Activated gamma-delta T cell treated with anti-CD3 and anti-CD28 coated beads, Interleukin-2, amount 50 U/mL, for 16 hours (primary cell): ENCODE measurements at regions not wholly inside any gene's neighbourhood (a gene's known extent, or its start where the extent isn't known, plus 50 kb on each side); places are given as distances from the start of the nearest gene placed in this dataset.
"Not testable (repeated sequence)": the region's sequence is repeated elsewhere in the genome, so short reads cannot be mapped to it uniquely, and the experiment has no call there.

Experiments used
- DNase-seq: peaks from one replicate; pipeline ENCODE4 v3.0.0-alpha.2; 2020; ENCODE audit warnings: low read depth

DNA sequence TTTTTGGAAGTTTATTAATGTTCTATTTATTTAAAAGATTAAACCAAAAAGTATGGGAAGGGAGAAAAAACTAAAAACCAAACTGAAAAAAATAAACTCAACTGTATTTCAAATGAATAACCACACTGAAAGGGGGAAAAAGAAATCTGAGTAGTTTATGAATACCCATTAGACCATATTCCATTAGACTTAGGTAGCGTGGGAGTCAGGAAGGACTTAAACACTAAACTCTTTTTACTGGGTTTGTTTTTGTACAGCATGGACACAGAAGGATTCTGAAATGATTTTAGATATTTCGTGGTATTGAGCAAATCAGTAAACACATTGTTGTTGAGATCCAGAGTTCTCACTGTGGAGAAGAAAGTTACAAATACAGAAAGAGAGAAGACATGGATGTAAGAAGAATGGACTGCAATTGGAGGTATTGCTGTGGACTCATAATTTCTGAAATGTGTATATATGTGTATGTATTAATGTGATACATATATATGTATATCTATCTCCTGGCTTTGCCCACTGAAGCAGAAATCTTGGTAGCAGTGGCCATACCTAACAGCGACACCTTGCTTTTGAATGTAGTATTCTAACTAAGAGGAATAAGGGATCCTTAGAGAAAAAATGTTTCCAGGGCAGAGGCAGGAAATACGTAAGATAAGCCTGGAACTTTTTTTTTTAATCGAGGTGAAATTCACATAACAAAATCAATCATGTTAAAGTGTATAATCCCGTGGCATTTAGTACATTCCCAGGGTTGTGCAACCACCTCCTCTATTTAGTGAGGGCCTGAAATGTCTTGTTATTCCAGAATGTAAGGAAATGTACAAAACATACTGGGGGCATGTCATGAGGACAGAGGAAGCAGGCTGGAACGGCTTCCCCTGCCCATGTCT is 228.8 kb downstream of the SMARCA2 start:
- no peak for DNase-seq

DNA sequence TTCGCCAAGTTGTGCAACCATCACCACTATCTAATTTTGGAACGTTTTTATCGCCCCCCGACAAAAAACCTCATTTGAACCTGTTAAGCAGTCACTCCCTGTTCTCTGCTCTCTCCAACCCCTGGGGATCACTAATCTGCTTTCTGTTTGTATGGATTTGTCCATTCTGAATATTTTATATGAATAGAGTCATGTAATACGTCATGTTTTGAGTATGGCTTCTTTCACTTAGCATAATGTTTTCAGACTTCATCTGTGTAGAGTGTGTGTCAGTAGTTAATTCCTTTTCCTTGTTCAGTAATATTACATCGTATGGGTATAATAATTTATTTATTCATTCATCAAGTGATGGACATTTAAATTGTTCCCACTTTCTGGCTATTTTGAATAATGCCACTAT is 232.2 kb downstream of the SMARCA2 start:
- no peak for DNase-seq

DNA sequence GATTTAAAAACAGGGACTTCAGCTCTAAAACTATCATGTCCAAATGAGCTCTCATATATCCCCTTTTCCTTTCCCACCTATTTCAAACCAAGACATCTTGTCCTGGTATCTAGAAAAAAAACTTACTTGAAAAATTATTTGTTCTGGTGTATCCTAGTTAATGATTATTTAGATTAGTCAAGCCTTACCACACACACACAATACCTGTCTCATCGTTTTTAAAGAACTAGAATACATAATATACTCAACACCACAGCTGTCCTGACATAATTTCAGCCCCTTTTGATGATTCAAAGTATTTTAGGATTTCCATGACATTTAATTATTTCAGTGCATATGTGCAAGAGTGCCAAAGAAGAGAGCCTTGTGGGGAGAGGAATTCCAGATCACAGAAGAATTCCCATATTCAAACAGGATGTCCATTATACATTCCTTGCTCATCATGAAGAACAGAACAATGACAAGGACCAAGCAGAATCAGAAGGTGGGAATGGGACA is 233.7 kb downstream of the SMARCA2 start:
- no peak for DNase-seq

DNA sequence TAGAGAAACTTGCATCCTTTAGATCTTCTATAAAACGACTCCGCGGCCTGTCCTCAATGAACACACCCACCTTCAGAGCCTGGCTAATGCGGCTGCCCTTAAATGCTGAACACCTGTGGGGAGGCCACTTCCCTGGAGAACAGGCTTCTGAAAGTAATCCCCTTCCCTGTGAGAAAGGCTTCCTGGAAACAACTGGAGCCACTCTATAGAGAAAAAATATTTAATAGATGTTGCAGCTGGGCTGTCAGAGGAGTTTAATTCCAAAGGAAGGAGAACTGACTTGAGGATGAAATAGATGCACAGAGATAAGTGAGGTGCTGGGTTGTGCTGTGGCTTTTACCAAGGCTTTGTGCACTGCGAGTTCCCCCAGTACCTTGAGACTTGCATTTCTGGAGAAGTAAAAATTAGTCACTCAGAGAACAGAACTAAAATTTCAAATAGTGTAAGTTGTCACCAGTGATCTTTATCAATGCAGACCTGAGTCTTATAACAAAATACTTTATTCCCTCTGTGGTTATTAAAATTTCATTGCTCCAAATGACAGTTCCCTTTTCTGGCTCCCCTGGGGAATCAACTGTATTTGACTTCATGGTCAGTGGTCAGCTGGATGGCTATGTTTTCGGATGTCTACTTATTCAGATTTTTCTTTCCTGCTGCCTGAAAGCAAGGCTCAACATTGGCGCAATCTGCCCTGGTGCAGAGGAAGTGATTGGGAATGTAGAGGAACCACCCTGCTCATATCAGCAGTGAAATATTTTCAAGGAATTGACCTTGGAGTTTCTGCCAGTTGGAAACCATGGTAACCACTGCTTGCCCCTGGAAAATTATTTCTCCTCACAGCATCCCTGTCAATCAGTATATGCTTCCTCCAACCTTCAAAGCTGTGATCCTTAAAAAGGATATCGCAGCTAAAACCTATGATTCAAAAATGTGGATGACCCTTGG is 238.8 kb downstream of the SMARCA2 start:
- no peak for DNase-seq

DNA sequence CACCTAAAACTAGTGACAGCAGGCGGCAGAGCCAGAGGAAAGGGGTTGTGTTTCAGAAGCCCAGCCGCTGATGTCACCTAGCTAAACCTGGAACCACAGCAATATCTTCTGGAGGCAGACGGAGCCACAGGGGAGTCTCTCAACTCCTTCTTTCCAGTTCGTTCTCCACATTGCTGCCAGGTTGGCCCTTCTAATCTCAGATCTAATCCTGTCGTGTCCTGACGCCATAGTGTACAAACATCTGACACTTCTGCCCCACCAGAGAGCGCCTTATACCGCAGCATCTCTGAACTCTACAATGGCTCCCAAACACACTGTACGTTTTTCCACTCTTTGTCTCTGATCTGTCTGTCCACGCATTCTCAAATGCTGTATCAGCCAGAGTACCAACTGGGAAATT is 240.0 kb downstream of the SMARCA2 start:
- DNase-seq: no peak

DNA sequence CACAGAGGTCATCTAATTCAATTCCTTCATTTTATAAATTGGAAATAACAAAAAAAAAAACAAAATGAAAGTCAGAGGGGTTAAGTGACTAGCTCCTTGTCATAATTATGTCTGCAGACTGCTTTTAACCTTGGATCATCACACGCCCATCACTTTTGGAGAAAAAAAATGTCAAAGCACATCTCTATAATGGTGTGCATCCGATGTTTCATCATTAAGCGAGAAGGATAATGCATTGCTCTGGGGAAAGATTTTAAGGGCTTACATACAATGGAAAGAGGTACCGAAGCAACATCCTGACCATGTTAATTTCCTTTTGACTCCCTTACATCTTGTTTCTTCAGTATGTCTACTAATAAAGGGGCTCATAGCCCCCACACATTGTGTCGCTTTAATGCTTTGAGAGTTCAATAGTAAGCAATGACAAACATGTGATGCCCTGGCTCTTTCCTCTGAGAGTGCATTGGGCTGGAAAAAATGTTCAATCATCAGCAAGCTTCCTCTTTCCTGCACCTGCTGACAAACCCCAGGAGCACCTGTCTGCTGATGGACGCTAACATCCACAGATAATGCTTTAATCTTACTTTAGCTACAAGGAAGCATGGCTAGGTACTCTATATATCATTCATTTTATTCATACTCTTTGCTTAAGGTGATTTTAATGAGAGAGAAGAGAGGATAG is 242.2 kb downstream of the SMARCA2 start:
- DNase-seq: no peak

DNA sequence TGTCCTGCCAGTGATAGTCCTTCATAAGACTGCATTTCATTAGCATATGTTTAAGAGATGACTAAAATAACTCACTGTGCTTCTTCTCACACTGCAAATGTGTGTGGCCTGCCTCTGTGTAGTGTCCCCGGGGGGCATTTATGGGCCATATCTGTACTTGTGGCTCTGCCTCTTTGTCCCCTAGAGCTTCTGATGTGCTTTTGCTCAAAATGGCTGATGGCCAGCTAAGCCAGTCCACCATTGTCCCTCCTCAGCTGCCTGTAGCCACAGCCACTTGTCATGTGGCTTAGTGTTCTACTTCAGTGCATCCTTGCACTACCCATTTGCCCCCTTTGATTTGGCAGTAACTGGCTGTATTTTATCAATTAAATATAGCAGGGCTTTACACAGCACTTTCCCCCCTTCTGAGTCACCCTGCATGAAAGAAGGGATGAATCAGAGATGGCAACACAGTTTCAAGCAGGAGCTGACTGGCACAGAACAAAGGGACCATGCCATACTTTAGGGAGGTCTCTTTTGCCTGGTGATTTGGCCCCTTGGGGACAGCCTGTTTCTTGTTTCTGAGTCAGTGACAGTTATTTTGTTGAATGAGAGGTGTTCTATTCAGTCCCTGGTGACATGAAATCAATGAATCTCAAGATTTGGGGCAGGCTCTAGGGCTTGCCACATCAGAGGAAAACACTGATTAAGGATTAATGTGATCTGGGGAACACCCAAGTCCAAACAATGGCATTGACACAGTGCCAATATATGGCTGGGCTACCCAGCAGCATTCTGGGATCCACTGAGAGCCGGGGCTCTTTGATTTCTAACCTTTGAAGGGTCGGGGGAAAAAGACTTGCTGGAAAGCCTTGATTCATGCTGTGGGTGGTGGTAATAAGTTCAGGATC is 245.5 kb downstream of the SMARCA2 start:
- DNase-seq: no peak

DNA sequence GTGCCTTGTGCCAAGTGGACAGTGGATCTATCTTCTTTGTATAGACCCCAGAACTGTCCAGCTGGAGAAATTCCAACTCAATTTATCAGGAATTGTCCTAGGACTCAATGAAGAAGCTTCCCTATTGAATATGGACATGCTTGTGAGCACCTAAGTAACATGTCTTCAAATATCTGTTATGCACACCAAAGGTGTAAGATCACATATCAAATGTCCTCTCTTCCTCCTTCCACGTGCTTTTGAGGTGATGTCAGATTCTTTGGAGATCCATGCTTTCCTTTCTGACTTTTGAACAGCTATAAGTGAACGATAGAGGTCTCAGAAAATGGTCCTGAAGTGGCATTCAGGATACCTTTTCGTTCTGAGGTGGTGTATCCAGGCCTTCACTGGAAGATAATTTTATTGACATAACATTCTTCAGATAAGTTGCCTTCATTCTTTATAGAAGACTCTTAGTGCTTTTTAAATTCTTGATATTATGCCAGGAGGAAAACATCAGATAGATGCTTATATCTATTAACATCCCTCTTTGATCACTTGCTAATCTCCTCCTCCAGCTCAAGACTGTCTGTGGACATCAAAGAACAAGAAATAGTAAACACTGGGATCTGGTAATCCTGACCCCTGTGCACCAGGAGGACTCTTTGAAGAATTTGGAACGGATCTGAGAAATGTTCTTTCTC is 246.4 kb downstream of the SMARCA2 start:
- DNase-seq: no peak

DNA sequence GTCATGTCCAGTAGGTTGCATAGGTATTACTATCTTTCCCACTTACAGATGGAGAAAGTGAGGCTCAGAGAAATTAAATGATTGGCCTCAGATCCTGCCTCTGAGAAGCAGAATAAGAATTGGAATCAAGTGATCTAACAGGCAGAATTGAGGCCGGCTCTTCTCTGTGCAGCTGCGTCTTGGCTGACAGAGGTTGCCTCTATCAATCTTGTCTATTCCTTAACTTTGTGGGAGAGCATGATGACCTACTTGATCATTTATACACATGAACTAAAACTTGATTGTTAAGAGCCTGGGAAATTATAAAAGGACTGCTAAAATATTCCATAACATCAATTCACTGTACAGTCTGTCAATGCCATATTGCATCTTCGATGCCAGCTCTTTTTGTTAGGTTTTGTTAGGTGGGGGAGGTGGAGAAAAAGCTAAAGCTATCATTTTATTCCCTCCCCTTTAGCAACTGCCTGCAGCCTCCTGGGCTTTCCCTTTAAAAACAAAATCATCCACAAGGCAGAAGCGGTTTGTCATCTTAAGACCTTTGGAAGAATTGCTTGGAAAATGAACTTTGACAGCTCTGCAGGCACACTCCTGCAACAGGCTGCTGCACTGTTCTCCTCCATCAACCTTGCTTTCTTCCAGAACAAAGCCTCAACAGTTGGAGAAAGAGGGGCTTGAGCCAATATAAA is 247.4 kb downstream of the SMARCA2 start:
- no peak for DNase-seq

DNA sequence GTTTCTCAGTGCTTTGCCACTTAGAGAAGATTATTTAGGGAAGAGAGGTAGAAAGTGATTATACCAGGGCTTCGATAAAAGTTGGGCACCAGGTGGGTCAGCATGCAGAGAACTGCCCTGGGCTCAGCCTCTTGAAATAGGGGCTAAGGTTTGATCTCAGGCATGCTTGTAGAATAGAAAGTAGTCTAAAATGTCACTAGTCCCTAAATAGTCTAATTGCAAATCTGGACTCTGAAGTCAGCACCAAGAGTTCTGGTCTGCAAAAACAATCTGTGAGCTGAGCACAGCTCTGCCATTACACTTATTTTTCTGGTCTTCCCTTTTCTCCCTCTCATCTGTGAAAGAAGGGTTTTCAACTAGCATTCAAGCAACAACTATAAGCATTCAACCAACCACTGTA is 248.0 kb downstream of the SMARCA2 start:
- DNase-seq: no peak

DNA sequence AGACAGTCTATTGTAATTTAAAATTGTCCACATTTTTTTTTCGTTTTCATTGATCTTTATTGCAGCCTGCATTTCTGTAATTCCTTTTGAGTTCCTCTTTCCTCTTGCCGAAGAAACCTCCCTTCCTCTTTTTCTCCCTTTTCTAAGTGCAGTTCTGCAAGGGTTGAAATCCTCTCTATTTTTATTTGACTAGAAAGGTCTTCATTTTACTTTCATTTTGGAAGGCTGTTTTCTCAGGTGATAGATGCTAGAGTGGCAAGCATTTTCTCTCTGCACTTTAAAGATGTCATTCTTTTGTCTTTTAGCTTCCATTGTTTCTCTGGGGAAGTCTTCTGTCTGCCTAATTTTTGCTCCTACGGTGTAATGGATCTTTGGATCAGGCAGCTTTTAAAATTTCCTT is 248.5 kb downstream of the SMARCA2 start:
- DNase-seq: no peak

DNA sequence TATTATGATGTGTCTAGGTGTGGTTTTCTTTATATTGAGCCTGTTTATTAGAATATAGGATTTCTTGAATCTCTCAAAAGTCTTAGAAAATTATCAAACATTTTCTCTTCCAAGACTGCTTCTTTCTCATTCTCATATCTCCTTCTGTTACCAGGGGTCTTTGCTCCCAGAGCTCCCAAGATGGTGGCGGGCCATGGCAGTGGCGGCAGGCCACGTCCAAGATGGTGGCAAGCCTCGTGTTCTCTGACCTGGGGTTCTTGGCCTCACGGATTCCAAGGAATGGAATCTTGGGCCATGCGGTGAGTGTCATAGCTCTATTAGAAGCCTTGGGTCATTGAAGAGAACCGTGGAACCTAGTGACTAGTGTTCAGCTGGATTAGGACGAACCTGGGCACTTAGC is 248.9 kb downstream of the SMARCA2 start:
- no peak for DNase-seq

DNA sequence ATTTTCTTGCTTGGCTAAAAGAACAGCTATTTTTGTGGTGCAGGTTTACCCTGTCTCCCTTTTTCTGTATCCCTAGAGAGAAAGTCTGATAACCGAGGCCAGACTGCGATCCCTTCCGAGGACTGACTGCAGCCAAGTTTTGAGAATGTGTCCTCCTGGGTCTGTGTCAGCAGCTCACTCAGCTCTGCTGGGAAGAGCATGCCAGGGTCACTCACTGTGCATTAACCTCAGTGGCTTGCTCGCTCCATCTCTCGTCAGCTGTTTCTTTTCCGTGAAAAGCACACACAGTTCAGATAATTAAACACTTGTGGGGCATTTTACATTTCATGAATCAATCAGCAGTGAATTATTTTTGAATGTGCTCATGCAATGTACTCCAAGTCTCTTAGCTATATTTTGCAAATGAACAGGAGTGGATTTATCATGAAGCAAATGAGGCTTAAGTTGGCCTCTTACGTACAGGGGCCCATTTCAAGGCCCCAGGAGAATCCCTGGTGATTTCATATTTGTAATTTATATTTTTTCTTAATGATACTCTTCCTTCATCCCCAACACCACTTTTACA is 252.1 kb downstream of the SMARCA2 start:
- DNase-seq: no peak

DNA sequence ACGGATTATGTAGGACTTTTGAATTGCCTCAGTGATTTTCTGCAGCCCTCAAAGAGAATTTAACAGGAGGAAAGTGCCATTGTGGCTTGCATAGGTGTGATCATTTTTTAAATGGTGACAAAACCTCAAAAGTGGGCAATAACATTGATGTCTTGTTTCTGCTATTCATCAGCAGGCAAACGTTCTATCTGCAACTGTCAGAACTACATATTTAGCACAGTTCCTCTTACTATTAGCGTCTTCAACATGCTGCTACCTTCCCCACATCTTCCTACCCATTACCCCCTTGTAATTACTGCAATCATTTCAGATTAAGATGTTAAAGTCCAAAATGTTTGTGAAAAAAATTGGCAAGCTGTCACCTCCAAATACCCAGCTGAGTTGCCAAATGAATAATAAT is 254.6 kb downstream of the SMARCA2 start:
- no peak for DNase-seq

DNA sequence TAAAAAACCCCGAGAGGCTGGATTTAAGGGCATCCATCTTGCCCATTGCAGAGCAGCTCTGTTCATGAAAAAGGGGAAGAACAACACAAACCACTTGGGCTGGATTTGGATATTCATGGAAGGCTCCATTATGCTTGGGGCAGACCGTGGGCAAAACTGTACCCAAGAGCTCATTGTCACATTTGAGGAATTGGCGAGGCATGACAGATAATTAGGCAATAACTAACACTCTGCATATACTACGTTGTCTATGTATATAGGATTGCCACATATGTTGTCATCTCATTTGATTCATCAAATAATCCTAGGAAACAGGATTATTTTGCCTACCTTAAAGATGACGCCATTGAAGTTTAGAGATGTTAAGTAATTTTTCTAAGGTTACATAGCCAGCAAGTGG is 255.4 kb downstream of the SMARCA2 start:
- DNase-seq: no peak

DNA sequence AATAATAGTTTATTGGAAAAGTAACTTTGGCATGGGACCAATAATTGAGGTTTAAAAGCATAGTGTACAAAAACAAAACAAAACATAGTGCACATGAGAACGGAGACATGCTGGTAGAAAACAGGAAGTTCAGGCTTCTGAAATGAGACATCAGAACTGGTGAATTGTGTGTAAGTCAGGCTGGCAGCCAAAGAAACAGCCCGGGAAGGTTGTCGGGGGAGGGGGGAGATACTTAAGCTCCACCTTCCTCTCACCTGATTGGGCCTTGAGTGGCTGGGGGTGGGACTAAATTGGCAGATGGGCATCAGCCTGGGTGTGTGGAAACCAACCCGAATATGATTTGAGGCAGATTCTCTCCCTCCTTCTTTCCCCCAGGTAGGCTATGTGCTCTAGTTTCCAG is 256.3 kb downstream of the SMARCA2 start:
- no peak for DNase-seq

DNA sequence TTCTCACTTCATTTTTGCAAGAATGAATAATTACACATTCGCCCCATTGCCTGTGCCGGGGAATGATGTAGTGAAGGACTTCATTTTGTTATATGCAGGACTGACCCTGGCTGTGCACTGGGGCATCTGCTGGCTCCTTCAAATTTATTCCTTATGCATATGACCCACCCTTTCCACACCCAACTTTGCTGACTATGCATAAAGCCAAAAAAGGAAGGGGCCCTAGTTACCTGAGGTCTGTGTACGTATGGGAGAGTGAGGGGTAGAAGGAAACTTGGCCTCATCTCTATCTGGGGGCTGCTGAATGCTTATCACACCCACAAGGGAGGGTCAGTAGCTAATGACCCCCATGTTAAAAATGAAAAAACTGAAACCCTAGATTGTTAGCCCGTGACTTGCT is 259.6 kb downstream of the SMARCA2 start:
- DNase-seq: no peak

DNA sequence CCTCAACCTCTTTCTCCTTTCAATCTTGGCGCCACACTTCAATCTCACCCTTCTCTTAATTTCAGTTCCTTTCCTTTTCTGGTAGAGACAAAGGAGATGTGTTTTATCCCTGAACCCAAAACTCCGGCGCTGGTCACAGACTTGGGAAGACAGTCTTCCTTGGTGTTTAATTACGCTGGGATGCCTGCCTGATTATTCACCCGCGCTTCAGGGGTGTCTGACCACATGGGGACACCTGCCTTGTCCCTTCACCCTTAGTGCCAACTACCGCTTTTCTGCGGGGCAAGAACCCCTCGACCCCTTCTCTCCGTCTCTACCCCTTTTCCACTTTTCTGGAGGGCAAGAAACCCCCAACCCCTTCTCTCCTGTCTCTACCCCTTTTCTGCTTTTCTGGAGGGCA is 261.1 kb downstream of the SMARCA2 start:
- no peak for DNase-seq

DNA sequence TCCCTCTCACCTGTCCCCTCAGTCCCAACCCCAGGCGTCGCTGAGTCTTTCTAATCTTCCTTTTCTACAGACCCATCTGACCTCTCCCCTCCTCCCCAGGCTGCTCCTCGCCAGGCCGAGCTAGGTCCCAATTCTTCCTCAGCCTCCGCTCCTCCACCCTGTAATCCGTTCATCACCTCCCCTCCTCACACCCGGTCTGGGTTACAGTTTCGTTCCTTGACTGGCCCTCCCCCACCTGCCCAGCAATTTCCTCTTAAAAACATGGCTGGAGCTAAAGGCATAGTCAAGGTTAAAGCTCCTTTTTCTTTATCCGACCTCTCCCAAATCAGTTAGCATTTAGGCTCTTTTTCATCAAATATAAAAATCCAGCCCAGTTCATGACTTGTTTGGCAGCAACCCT is 262.0 kb downstream of the SMARCA2 start:
- DNase-seq: not testable (repeated sequence)

DNA sequence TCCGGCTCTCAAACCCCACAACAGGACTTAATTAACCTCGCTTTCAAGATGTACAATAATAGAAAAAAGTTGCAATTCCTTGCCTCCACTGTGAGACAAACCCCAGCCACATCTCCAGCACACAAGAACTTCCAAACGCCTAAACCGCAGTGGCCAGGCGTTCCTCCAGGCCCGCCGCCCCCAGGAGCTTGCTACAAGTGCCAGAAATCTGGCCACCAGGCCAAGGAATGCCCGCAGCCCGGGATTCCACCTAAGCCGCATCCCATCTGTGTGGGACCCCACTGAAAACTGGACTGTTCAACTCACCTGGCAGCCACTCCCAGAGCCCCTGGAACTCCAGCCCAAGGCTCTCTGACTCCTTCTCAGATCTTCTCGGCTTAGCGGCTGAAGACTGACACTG is 262.5 kb downstream of the SMARCA2 start:
- DNase-seq: not testable (repeated sequence)
